Stimulated activated naive CD8-positive, alpha-beta T cell treated with anti-CD3 and anti-CD28 coated beads, Interleukin-15, Interleukin-2, amounts not matched to agents 100 ng/mL and 50 ng/mL, for 24 hours (primary cell): ENCODE measurements at regions not wholly inside any gene's neighbourhood (a gene's known extent, or its start where the extent isn't known, plus 50 kb on each side); places are given as distances from the start of the nearest gene placed in this dataset.

ENCODE experiments used
- H3K27ac Mint-ChIP-seq: one replicate; pipeline ENCODE4 v1.8.0; 2021; ENCODE audit warnings: mild to moderate bottlenecking, mixed read lengths
- H3K27me3 Mint-ChIP-seq: one replicate; pipeline ENCODE4 v1.8.0; 2021; ENCODE audit warnings: mixed read lengths
- H3K36me3 Mint-ChIP-seq: one replicate; pipeline ENCODE4 v1.8.0; 2021; ENCODE audit warnings: low read depth, mixed read lengths
- H3K4me1 Mint-ChIP-seq: one replicate; pipeline ENCODE4 v1.8.0; 2021; ENCODE audit warnings: low read depth, mixed read lengths
- H3K4me3 Mint-ChIP-seq: one replicate; pipeline ENCODE4 v1.8.0; 2021; ENCODE audit warnings: mild to moderate bottlenecking, mixed read lengths
- H3K9me3 Mint-ChIP-seq: one replicate; pipeline ENCODE4 v1.8.0; 2021; ENCODE audit warnings: mixed read lengths

DNA sequence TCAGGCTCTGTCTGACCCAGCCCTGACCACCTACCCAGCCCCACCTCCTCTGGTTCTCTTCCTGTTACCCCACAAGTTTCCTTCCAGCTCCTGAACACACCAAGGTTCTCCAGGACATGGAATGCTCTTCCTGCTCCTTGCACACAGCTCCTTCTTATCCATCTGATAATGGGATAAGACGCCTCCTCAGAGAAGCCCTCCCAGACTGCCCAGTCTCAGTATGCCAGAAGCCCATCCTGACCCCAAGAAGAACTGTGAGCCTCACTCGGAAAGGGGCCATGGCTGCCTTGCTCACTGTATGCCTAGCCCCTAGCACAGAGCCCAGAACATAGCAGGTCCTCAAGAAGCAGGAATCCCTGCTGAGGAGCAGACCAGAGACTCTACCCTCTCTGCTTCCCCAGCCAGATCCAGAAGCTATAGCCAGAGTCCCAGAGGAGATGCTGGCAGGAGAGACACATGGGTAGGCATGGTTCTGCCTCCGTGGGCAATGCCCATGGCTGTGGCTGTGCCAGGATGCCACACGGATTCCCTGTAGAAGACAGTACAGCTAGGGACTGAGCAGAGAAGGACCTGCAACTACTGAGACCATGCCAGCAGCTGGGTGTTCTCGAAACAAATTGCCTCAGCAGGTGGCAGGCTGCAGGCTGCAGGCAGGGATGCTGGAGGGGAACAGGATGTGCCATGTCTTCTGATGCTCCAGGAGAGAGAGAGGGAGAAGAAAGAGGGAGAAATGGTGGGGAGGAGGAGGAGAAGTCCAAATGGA, 74.0 kb upstream of the LINGO1 start:
- Mint-ChIP-seq H3K4me1 (no peaks in the 10 kb centered on the region), H3K27ac (no peak overlapping the region), H3K27me3 (peaks cover 5% of the 10 kb centered on the region), H3K36me3 (no peaks in the 10 kb centered on the region), H3K4me3 (no peak overlapping the region), H3K9me3 (no peaks in the 10 kb centered on the region)

DNA sequence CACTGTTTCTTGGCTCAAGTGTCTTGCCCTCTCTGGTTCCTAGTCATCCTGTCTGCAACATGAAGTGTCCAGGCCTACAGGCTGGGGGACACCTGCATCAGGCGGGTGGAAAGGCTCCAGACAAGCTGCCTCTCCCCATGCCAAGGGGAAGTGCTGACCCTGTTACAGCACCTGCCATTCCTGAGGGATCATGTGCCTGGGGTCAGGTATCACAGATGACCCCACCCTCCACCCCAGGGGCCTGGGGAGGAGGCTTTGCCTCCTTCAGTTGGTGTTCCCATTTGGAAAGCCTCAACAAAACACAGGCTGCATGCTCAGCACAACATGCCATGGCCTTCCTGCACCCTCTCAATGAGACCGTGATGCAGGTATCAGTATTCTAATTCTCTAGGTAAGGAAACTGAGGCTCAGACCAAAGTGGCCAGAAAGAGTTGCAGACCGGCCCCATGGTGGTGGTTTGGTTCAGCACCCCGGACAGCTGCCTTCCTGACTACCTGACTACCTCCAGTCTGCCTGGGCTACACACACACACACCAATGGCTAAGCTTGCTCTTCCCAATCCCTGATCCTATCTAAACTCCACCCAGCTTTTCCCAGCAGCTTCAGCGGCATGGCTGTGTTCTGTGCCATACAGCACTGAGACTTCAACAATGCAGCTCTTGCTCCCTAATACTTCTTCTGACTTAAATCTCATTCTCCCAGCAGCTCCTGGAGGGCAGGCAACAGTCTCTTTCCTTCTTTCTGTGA, 69.7 kb upstream of the LINGO1 start:
- no peak overlapping the region for H3K27ac Mint-ChIP-seq
- H3K9me3 Mint-ChIP-seq = no peaks in the 10 kb centered on the region
- peaks cover 5% of the 10 kb centered on the region for H3K27me3 Mint-ChIP-seq
- H3K4me1 Mint-ChIP-seq = no peaks in the 10 kb centered on the region
- no peak overlapping the region for H3K4me3 Mint-ChIP-seq
- no peaks in the 10 kb centered on the region for H3K36me3 Mint-ChIP-seq

DNA sequence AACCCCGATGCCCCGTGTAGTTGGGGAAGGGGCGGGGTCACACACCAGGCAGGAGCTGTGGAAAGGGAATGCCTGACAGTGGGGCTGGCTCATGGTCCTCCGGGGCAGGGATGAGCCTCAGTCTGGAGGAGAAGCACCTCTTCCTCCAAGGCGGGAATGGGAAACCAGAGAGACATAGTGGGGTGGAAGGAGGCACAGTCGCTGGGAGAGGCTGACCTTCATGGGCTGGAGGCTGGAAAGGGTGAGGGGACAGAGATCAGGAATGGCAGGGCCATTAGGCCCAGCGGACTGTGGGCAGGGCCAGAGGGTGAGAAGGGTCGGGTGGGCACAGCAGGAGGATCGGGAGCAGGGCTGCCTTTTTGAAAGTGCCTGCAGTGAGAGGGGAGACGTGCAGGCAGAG, 65.8 kb upstream of the LINGO1 start:
- H3K27me3 Mint-ChIP-seq = peaks cover 5% of the 10 kb centered on the region
- no peak overlapping the region for H3K4me3 Mint-ChIP-seq
- H3K36me3 Mint-ChIP-seq = no peaks in the 10 kb centered on the region
- H3K4me1 Mint-ChIP-seq = no peaks in the 10 kb centered on the region
- no peak overlapping the region for H3K27ac Mint-ChIP-seq
- no peaks in the 10 kb centered on the region for H3K9me3 Mint-ChIP-seq

DNA sequence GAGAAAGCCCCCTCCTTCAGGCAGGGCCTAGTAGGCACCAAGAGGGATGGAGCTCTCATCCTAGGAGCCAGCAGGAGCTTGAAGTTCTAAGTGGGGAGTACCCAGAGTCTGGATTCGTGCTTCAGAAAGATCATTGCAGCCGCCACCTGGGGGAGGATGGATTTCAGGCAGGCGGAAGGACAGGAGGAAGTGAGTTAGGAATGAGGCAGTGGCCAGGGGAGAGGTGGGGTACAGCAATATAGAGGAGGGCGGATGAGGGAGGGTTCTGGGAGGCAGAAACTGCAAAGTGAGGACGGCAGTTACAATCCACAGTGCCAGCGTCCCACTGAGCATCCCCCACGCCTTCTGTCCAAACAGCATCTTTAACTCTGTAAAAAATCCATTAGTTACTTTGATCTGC, 65.2 kb upstream of the LINGO1 start:
- Mint-ChIP-seq H3K4me3 (no peak overlapping the region), H3K4me1 (no peaks in the 10 kb centered on the region), H3K27ac (no peak overlapping the region), H3K36me3 (no peaks in the 10 kb centered on the region), H3K27me3 (peaks cover 11% of the 10 kb centered on the region), H3K9me3 (no peaks in the 10 kb centered on the region)

DNA sequence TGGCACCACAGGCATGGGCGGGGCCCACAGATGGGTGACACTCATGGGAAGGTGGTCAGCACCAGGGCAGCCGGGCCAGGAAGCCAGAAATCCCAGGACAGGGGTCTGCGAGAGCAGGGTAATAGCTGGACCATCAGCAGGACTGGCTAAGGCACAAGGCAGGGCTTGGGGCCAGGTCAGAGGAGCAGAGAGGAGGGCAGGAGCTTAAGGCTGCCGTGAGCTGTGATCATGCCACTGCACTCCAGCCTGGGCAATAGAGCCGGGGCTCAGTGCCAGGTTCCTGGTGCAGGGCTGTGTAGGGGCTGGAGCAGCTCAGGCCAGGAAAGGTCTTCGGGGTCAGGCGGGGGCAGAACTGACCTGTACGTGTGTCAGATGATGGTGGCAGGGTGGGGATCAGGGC, 64.2 kb upstream of the LINGO1 start:
- Mint-ChIP-seq H3K4me3 (no peak overlapping the region), H3K4me1 (no peaks in the 10 kb centered on the region), H3K9me3 (no peaks in the 10 kb centered on the region), H3K27ac (no peak overlapping the region), H3K36me3 (no peaks in the 10 kb centered on the region), H3K27me3 (peaks cover 15% of the 10 kb centered on the region)

DNA sequence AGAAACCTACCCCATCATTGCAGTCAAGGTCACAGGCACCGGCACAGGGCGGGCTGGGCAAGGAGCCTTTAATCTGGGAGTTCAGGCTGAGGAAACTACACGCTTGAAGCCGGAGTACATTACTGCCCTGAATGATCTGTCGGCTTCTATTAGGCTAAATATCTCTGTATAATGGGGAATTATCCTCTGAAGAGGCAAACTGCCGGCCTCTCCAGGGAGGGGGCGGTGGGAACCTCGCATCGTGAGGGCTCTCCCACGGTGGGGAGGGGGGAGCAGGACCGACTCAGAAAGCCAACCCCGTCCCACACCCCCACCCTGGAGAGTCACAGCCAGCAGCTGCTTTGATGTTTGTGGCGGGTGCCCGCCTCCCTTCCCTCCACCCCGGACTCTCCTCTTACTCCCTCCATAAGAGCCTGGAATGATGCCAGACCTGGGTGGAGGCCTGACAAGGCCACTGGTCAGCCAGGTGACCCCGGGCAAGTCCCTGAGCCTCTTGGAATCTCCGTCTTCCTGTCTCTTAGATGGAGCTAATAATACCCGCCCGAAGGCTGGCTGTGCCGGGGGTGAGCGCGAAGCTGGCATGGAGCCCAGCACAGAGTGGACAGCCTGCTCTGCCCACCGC, 63.4 kb upstream of the LINGO1 start:
- Mint-ChIP-seq H3K9me3 (no peaks in the 10 kb centered on the region), H3K4me3 (no peak overlapping the region), H3K27ac (no peak overlapping the region), H3K36me3 (no peaks in the 10 kb centered on the region), H3K27me3 (peaks cover 21% of the 10 kb centered on the region), H3K4me1 (no peaks in the 10 kb centered on the region)

DNA sequence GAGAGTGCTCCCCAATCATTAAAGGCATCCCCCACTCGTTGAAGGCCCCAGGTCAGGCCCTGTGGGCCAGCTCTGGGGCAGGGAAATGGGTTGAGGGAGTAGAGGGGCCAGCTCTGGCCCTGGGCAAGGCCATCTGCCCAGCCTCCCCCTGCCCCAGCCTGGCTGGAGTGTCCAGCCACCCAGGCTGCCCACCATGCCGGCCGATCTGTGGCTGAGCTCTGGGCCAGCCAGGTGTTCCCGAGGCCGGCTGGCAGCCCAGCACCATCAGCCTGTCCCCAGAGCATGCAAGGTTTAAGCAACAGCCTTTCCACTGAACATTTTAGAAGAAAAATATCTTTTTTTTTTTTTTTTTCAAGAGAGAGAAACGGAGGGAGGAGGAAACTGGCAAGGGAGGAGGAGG, 62.8 kb upstream of the LINGO1 start:
- peaks cover 24% of the 10 kb centered on the region for H3K27me3 Mint-ChIP-seq
- no peaks in the 10 kb centered on the region for H3K9me3 Mint-ChIP-seq
- H3K4me1 Mint-ChIP-seq = no peaks in the 10 kb centered on the region

DNA sequence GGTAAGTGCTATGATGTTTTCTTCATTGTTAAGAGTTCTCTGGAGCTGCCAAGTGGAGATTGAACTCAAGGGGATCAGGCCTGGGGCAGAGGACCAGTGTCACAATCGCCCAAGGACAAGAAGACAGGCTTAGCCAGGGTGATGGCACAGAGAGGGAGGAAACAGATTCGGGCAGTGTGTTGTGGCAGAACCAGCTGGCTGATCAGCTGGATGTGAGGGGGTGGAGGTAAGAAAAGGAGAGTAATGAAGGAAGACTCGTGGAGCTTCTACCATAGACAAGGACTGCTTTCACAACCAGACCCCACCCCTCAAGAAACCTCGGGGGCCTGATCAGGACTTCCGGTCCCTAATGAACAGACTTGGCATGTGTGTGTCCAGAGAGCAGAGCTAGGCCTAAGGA, 60.9 kb upstream of the LINGO1 start:
- Mint-ChIP-seq H3K4me1 (no peaks in the 10 kb centered on the region), H3K36me3 (no peaks in the 10 kb centered on the region), H3K9me3 (no peaks in the 10 kb centered on the region), H3K4me3 (no peak overlapping the region), H3K27ac (no peak overlapping the region), H3K27me3 (peaks cover 26% of the 10 kb centered on the region)

More for the DNA sequence above, 62.8 kb upstream of the LINGO1 start:
- no peak overlapping the region for H3K4me3 Mint-ChIP-seq
- H3K36me3 Mint-ChIP-seq = no peaks in the 10 kb centered on the region
- no peak overlapping the region for H3K27ac Mint-ChIP-seq

DNA sequence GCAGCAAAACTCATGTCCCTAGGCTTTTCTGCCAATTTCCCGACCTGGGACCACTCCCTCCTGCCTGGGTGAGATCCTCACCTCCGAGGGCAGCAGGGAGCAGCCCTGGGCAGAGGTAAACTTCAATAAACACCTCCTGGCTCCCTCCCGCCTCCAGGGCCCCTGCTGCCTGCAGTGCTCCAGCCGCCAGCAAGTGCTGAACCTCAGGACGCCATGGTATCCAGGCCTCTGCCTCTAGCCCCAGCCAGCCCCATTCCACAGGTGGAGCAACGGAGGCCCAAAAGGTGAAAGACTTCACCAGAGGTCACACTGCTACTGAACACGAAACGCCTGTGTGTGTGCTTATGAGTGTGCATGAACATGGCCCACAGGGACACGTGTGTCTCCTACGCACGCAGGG, 59.9 kb upstream of the LINGO1 start:
- Mint-ChIP-seq H3K4me1 (no peaks in the 10 kb centered on the region), H3K27ac (no peak overlapping the region), H3K4me3 (no peak overlapping the region), H3K9me3 (no peaks in the 10 kb centered on the region), H3K27me3 (peaks cover 26% of the 10 kb centered on the region), H3K36me3 (no peaks in the 10 kb centered on the region)

DNA sequence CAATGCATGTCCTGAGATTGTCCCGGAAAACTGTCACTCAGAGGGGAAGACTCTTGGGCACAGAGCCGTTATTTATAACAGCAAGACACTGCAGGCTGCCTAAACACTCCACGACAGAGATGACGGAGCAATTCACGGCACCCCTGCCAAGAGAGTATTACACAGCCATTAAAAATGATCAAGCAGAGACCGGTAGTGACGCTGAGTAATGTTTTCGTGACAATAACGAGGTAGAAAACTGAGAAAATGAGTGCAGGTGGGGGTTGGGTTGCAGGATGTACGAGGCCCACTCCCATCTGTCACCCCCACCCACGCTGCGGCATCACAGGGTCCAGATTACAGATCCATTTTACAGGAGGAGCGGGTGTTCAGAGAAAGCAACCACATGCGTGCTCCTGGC, 58.9 kb upstream of the LINGO1 start:
- H3K4me1 Mint-ChIP-seq = no peaks in the 10 kb centered on the region
- no peaks in the 10 kb centered on the region for H3K36me3 Mint-ChIP-seq
- H3K27me3 Mint-ChIP-seq = peaks cover 26% of the 10 kb centered on the region
- no peaks in the 10 kb centered on the region for H3K9me3 Mint-ChIP-seq
- no peak overlapping the region for H3K27ac Mint-ChIP-seq
- H3K4me3 Mint-ChIP-seq = no peak overlapping the region

DNA sequence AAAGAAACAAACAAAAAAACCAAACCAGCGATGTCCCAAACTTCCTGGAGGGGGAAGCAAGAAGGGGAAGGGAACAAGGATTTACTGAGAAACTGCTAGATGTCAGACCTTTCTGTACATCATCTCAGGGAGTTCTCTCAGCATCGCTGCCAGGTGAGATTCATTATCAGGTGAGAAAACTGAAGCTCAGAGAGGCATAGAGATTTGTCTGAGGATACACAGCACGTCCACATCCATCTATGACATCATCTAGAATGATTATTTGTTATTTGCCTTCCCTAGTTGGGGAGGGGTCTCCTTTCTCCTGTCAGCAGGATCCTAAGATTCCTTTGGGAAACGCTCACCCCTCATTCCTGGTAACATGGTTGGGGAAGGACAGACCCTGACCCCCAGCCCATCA, 57.1 kb upstream of the LINGO1 start:
- Mint-ChIP-seq H3K4me1 (no peaks in the 10 kb centered on the region), H3K27ac (no peak overlapping the region), H3K4me3 (no peak overlapping the region), H3K27me3 (peaks cover 26% of the 10 kb centered on the region), H3K9me3 (no peaks in the 10 kb centered on the region), H3K36me3 (no peaks in the 10 kb centered on the region)

DNA sequence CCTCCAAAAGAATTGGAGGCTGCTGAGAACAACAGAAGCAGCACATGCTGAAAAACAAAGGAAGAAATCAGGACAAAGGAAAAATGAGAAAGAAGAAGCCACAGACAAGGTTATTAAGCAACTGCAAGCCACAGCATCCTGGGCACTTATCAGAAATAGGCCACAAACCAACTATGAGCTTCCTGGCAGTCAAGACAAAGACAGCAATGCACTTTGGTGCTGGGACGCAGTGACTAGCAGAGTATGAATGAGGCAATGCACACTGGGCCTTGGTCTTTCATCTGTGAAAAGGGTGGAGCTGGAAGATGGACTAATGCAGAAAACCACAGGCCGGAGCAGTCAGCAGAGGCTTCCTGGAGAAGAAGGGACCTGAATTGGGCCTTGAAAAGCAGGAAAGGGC, 56.0 kb upstream of the LINGO1 start:
- Mint-ChIP-seq H3K4me1 (no peaks in the 10 kb centered on the region), H3K36me3 (no peaks in the 10 kb centered on the region), H3K4me3 (no peak overlapping the region), H3K27ac (no peak overlapping the region), H3K9me3 (no peaks in the 10 kb centered on the region), H3K27me3 (peaks cover 24% of the 10 kb centered on the region)

DNA sequence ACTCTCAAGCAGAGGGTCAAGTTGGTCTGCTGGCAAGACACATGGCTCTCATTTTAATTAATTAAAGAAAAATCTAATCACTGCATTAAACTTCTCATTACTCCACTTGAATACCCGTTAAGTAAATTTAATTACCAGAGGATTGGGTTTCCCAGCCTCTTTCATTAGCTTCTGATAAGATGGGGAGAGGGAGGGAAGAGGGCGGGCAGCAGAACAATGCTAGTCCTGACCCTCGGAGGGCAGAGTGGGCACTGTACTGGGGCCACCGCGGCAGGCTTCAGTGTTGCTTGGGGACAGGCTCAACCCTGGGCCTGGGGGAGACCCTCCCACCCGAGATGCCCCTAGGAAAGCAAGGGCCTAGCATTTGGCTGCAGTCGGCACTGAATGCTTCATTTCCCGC, 55.6 kb upstream of the LINGO1 start:
- Mint-ChIP-seq H3K4me1 (no peaks in the 10 kb centered on the region), H3K27me3 (peaks cover 20% of the 10 kb centered on the region), H3K4me3 (no peak overlapping the region), H3K36me3 (no peaks in the 10 kb centered on the region), H3K27ac (no peak overlapping the region), H3K9me3 (no peaks in the 10 kb centered on the region)

DNA sequence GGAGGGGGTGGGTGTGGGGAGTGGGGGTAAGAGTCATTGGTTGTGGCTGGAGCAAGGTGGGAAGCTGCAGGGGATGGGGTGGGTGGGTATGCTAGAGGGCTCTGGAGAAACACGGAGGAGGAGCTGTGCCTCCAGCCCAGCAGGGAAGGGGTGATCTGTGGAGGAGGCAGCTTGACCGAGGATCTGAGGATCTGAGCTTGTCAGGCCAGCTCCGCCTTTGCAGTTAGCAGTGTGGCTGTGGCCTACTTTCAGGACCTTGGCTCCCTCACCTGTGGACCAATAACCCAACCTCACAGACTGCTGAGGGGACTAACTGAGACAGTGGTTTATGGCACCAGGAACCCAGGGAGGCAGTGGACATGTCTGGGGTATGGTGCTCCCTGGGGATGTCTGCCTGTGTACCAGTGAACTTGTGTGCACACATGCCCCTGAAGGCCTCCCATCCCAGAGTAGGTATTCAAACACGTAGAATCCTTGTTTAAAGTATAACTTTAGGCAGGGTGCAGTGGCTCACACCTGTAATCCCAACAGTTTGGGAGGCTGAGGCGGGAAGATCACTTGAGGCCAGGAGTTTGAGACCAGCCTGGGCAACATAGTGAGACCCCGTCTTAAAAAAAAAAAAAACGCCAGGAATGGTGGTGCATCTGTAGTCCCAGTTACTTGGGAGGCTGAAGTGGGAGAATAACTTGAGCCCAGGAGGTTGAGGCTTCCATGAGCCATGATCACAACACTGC, 52.5 kb upstream of the LINGO1 start:
- H3K36me3 Mint-ChIP-seq = no peaks in the 10 kb centered on the region
- H3K27me3 Mint-ChIP-seq = peaks cover 17% of the 10 kb centered on the region
- H3K27ac Mint-ChIP-seq = no peak overlapping the region
- no peak overlapping the region for H3K4me3 Mint-ChIP-seq
- H3K4me1 Mint-ChIP-seq = no peaks in the 10 kb centered on the region
- H3K9me3 Mint-ChIP-seq = no peaks in the 10 kb centered on the region
